Kidney (tissue), 13 donors: ENCODE measurements at regions not wholly inside any gene's neighbourhood (a gene's known extent, or its start where the extent isn't known, plus 50 kb on each side); places are given as distances from the start of the nearest gene placed in this dataset.

Source experiments
- DNase-seq, 5 donors: peaks; one replicate each; pipeline ENCODE4 v3.0.0-alpha.2; 2013 to 2020
- FAIRE-seq: peaks from 2 replicates; lab custom pipeline; 2012; peaks lifted over from hg19 to GRCh38; lab: Jason Lieb, UNC
- H3K27ac ChIP-seq, 2 donors: one replicate each; pipeline ENCODE4 v1.7.0; 2013; ENCODE audit warnings: low read depth in 2 of 2, low read length in 2 of 2, inconsistent platforms in 1 of 2
- H3K27me3 ChIP-seq: one replicate; pipeline ENCODE4 v1.7.1; 2013; ENCODE audit warnings: low read length, inconsistent platforms; ENCODE audit not compliant: control insufficient read depth, insufficient read depth
- H3K36me3 ChIP-seq, 3 donors: one replicate each; pipeline versions ENCODE4 v1.7.0 to v1.7.1; 2013; ENCODE audit warnings: low read length in 3 of 3, control low read depth in 1 of 3, inconsistent platforms in 1 of 3; ENCODE audit not compliant: insufficient read depth in 3 of 3, control insufficient read depth in 2 of 3
- H3K4me1 ChIP-seq, 3 donors: one replicate each; pipeline versions ENCODE4 v1.7.0 to v1.7.1; 2013; ENCODE audit warnings: low read length in 3 of 3, inconsistent platforms in 1 of 3, low read depth in 1 of 3; ENCODE audit not compliant: control insufficient read depth in 2 of 3, insufficient read depth in 2 of 3
- H3K4me3 ChIP-seq, 3 donors: one replicate each; pipeline versions ENCODE4 v1.7.0 to v1.8.1; 2013; ENCODE audit warnings: low read length in 3 of 3, control low read depth in 1 of 3, inconsistent platforms in 1 of 3
- H3K9ac ChIP-seq, 3 donors: one replicate each; pipeline versions ENCODE4 v1.7.0 to v1.7.1; 2013; ENCODE audit warnings: low read length in 3 of 3, control low read depth in 1 of 3, inconsistent platforms in 1 of 3
- H3K9me3 ChIP-seq, 3 donors: one replicate each; pipeline versions ENCODE4 v1.7.0 to v1.7.1; 2013; ENCODE audit warnings: low read length in 3 of 3, control low read depth in 1 of 3, inconsistent platforms in 1 of 3; ENCODE audit not compliant: control insufficient read depth in 2 of 3, insufficient read depth in 1 of 3
- intact Hi-C: fragments of 100-400 bp; cut with DNase I; formaldehyde crosslinking; loops from one replicate; pipeline ENCODE4 v1.11.1; 2022
- TF ChIP-seq, protein P1 (sequence below): IDR thresholded peaks from 3 replicates; pipeline ENCODE4 v1.5.1; 2012; ENCODE audit warnings: mild to moderate bottlenecking, moderate library complexity, borderline replicate concordance; ENCODE audit not compliant: insufficient read depth; ENCODE audit errors: extremely low read depth
- donor health status: control.
- donor health status: control.
- donor health status: control.
- donor health status: control.
- donor health status: control.
- donor health status: DM: yes; HTN: yes; CAD: no.
- donor health status: Normal renal cell carcinoma (clear cell type).

DNA sequence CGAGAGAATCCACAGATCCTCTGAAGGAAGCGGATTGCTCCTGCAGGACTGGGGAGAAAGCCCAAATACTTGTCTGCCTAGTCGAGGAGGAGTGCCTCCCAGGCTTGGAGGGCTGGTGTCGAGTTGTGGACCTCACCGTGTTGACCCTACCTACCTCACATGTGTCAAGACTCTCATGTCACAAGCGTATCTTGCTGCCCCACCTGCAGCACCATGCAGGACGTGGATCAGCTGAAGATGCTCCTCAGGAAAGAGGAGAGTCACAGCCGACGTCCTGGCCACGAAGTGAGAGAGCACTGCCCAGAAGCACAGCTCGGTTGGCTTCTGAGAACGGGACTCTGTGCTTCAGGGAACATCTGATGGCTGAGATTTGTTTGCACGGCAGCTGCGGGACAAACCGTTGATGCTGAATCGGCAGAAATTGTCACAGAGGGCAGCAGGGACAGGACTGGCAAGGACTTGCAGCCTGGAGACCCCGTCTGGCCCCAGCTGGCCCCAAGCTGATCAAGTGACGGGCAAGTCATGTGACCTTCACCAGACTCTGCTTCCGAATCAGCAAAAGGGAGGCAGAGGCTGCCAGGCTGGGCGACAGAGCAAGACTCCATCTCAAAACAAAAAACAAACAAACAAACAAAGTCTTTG, 119.1 kb upstream of the ITGA1 start:
- Histone ChIP-seq H3K27me3 (no peaks in the 10 kb centered on the region), H3K4me3 (no peak overlapping the region), H3K9ac (no peak overlapping the region), H3K36me3 (no peaks in the 10 kb centered on the region), H3K4me1 (no peaks in the 10 kb centered on the region), H3K27ac (no peak overlapping the region), H3K9me3 (no peaks in the 10 kb centered on the region)
- intact Hi-C loops, result no loop called here
- no peak for FAIRE-seq
- TF ChIP-seq, protein P1, sequence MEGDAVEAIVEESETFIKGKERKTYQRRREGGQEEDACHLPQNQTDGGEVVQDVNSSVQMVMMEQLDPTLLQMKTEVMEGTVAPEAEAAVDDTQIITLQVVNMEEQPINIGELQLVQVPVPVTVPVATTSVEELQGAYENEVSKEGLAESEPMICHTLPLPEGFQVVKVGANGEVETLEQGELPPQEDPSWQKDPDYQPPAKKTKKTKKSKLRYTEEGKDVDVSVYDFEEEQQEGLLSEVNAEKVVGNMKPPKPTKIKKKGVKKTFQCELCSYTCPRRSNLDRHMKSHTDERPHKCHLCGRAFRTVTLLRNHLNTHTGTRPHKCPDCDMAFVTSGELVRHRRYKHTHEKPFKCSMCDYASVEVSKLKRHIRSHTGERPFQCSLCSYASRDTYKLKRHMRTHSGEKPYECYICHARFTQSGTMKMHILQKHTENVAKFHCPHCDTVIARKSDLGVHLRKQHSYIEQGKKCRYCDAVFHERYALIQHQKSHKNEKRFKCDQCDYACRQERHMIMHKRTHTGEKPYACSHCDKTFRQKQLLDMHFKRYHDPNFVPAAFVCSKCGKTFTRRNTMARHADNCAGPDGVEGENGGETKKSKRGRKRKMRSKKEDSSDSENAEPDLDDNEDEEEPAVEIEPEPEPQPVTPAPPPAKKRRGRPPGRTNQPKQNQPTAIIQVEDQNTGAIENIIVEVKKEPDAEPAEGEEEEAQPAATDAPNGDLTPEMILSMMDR, result no peak
- DNase-seq, result peak in 1 of 5 donors; percentile 53

DNA sequence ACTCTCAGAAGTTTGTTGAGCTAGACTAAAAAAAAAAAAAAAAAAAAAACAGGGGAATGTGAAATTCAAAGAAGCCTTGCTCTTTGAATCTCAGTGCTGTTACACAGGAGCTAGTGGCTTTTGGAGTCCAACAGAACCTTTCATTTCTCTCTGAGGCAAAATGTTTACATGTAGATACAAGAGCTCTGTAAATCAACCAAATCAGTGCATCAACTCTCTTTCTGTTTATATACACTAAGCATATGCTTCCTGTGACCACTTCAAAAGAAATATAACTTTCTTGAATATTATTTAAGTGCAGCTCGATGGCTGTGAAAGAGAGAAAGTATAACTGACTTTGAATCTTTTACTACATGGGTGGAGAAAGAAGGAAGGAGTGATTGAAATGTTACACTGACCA, 115.3 kb upstream of the ITGA1 start:
- FAIRE-seq, result no peak
- Histone ChIP-seq H3K27me3 (no peaks in the 10 kb centered on the region), H3K9ac (no peak overlapping the region), H3K36me3 (no peaks in the 10 kb centered on the region), H3K4me1 (no peaks in the 10 kb centered on the region), H3K9me3 (no peaks in the 10 kb centered on the region), H3K27ac (no peak overlapping the region), H3K4me3 (no peak overlapping the region)
- TF ChIP-seq, protein P1, result no peak
- intact Hi-C loops, result no loop called here
- peak in 1 of 5 donors; percentile 38 for DNase-seq

DNA sequence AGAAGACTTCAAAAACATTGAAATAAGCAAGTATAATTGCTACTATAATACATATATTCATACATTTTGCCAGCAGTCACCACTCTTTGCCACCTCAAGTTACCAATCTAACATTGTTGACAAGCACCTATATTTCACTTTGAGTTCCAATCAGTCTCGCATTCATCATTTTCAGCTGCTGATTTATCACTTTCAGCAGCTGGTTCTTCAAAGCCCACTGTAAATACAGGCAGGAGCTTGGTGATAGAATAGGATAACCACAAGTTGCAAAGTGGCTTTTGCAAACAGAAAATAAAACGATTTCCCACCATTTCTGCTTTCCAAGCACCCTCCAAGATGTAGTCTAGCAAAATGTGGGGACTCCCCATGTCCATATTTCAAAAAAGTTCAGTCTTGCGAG, 114.2 kb upstream of the ITGA1 start:
- intact Hi-C loops, result no loop called here
- DNase-seq (no peak), FAIRE-seq (no peak)
- Histone ChIP-seq H3K4me3 (no peak overlapping the region), H3K27me3 (no peaks in the 10 kb centered on the region), H3K4me1 (no peaks in the 10 kb centered on the region), H3K27ac (no peak overlapping the region), H3K9me3 (no peaks in the 10 kb centered on the region), H3K9ac (no peak overlapping the region), H3K36me3 (no peaks in the 10 kb centered on the region)
- TF ChIP-seq, protein P1, result no peak
